HG02763 (cell line): ENCODE measurements at regions not wholly inside any gene's neighbourhood (a gene's known extent, or its start where the extent isn't known, plus 50 kb on each side); places are given as distances from the start of the nearest gene placed in this dataset.

ENCODE experiments used
- ATAC-seq: cut with Tn5 transposase; IDR thresholded peaks from one replicate; pipeline ENCODE4 v1.9.1; 2021; ENCODE audit warnings: mild to moderate bottlenecking, moderate library complexity; ENCODE audit not compliant: unreplicated experiment

DNA sequence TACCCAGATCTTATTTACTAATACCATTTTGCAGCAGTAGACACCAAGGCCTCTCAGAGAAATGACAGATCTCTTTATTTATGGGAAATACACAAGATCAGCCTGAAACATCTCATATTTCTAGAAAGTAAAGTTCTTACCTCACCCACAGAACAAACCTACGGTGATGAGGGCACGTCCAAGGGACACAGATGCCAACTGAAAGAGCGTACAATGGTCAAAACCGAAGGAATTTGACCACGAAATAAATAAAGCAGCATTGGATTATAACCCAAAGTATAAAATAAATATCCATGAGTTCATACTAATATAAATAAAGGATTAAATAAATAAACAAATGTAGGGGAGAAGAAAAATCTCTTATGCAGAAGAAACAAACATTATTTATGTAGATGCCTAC is 747.0 kb downstream of the TNS3 start:
- no peak for ATAC-seq

DNA sequence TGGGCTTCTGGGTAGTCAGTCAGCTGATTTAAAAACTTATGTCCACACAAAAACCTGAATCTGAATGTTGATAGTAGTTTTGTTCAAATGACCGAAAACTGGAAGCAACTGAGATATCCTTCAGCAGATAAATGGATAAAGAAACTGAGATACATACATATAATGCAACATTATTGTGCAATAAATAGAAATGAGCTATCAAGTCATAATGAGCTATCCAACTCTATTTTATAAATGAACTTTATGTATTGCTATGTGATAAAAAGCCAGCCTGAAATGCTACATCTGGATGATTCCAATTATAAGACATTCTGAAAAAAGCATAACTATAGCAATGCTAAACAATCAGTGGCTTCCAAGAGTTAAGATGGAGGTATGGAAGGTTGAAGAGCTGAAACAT is 748.7 kb downstream of the TNS3 start:
- ATAC-seq: no peak

DNA sequence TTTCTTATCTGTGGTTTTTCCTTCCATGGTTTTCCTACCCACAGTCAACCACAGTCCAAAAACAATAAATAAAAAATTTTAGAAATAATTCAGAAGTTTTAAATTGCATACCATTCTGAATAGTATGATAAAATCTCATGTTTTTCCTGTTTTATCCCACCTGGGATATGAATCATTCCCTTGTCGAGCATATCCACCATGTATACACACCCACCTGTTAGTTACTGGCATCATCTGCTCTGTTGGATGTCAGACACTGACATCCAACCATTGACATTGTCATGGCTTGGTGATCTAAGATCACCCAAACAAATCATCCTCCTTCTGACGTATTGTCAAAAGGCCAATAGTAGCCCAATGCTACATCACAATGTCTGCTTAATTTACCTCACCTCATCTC is 749.8 kb downstream of the TNS3 start:
- no peak for ATAC-seq

DNA sequence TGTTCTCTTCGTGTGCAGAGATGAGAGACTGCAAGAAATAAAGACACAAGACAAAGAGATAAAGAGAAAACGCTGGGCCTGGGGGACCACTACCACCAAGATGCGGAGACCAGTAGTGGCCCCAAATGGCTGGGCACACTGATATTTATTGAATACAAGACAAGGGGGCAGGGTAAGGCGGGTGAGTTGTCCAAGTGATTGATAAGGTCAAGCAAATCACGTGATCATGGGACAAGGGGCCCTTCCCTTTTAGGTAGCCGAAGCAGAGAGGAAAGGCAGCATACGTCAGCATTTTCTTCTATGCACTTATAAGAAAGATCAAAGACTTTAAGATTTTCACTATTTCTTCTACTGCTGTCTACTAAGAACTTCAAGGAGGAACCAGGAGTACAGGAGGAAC is 762.1 kb downstream of the TNS3 start:
- no peak for ATAC-seq

DNA sequence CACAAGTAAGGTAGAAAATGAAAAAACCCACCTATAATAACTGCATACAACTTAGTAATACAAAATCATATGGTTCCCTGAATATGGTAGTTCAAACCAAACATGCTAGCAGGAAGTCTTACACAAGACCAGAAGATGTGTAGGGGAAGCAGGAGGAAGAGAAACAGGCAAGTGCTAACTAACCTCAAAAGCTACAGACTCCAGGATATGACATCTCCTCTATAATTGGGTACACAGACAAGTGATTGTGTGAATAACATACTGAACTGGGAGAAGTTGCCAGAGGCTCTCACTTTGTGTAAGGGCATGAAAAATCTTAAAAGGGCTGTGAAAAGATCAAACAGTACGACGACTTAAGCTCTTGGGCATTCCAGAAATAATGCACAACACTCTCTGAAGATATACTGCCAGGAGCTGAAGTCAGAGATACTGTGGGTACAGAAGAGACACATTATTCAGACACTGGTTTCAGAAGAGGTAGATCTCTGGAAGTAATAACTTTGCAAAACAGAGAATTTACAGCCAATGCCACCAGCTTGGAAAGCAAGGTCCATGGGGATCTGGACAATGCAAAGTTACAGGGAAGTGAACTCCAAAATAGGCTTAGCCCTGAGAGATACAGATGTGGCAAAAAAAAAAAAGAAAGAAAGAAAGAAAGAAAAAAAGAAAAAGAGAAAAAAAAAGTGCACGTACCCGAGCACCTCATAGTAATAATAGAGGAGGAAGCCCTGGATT is 767.2 kb downstream of the TNS3 start:
- no peak for ATAC-seq

DNA sequence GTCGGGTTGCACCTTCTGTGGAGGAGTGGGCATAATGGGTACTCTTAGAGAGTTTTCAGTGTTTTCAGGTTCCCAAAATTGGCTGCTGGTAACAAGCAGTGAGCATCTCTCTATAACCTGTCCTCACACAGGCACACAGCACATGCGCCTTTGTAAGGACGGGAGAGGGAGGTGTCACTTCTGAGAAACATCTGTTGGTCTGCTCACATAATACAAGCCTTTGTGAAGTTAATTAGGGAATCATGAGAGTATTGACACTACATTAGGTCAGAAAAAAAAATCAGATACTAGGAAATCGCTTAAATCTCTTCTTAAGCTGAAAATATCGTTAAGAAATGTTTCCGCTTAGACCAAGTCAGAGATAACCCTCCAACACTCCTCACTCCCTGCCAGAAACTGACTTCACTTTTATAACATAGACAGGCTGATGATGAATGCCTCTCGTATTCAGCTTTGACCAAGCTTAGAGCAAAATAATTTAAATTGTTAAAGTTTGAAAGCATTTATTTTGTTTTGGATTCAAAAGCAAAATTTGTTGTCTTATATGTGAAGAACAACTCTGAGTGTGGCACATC is 769.7 kb downstream of the TNS3 start:
- no peak for ATAC-seq

DNA sequence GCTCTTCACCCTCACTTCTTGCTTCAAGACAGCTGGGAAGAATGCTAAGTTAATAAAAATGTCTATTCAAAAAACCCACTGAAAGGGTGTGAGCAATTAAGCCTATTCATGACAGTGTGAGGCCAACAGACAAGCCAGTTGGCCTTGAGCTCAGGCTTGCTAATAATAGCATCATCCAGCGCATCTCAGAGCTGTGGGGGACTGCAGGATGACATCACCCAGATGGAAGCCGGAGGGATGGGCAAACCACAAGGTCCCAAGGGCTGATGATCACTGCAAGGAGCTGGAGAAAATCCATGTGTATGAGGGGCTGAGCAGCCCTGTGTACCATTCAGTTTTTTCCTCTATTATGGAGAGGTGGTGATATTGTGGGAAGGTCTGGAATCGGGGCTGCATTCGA is 770.4 kb downstream of the TNS3 start:
- no peak for ATAC-seq

DNA sequence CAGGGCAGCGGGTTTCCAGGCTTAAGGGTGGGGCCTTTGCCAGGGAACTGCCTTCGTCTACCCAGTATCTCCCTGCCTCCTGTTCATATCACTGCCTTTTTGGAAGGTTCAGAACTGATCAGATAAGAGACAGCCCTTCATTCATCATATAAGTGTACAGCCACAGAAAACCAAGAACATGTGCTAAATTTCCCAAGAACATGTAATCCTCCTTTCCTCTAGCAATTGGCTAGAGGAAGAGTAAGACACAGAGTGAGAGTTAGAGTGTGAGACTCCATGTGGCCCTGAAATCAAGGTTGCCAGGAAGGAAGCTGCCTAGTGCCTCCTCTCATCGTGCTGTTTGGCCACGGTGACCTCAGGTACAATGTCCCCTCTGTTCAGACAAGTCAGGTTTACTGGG is 770.9 kb downstream of the TNS3 start:
- ATAC-seq: no peak

DNA sequence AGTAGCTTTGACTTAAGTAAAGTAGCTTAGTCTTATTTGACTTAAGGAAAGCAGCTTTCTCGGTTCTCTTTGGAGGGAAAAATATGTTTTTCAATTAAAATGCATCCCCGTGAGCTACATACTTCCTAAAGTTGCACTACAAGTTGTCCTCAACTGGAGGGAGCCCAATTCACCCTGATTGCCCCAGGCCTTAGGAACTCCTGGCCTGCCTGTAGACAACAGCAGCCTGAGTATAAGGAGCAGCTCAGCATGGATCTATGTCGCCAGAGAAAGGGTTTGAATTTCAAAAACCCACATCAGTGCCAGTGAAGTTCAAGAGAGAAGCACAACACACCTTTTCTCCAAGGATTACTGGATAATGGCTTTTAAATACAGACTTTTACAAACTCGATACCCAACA is 772.0 kb downstream of the TNS3 start:
- no peak for ATAC-seq

DNA sequence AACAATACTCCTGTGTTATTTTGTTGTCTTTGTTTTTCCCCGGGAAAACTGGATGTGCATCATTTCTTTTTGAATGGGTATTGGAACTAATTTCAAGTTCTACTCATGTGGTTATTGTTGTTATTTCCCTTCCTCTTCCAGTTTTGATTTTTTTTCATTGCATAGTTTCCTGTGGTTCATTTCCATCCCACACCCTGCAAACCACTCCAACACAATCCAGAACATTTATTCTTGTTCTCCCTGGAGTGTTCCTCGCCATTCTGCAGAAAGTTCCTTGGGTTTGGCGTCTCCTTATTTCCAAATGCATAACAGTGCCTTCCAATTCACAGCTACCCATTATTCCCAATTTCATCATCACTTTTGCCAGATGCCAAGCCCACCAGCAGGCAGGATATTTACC is 775.1 kb downstream of the TNS3 start:
- ATAC-seq: no peak

DNA sequence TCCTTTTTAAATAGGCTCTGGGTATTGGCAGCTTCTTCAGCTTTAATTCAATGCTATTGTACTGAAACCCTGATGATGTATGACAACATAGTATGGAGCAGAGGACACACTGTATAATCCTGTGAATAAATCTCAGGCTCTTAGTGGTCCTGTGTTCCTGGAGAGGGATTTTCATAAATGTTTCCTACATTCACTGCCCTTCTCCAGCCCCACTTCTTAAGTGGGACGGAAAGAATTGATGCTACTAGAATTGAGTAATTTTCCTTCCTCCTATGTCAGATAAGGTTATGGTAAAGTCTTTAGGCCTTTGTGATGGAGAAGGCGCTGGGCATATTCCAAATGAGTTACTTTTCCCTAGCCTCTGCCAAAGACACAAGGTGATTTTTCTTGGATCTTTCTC is 779.4 kb downstream of the TNS3 start:
- ATAC-seq: no peak

DNA sequence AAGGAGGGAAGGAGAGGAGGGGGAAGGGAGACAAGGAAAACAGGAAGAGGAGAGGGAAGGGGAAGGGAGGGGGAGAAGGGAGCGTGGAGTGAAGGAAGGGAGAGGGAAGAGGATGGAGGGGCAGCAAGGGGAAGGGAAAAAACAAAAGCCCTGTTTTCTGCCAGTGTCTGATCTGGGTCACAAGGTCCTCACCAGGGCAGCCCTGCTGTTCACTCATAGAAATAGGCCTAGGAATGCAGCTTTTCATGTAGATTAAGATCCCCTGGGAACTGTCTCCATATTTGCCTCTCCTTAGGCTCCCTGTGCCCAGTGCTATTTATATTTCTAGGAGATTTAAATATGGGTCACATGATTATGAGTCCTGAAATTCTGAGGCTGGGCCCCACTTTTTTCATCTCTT is 790.7 kb downstream of the TNS3 start:
- ATAC-seq: no peak

DNA sequence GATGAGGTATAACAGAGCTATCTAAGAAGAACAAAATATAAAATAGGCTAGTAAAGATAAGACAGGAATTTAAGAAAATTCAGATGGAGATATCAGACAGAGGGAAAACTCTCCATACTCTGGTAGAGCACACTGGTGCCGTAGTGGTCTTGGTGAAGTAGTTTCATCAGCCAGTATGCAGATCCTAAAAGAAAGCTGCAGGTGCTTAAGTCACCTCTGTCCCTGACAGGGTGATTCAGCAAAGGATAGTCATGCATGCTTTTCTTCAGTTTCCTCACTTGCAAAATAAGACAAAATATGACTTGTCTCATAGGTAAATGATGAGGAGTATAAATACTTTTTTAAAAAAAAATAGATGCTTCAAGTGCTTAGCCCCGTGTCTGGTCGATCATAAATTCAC is 794.9 kb downstream of the TNS3 start:
- no peak for ATAC-seq

DNA sequence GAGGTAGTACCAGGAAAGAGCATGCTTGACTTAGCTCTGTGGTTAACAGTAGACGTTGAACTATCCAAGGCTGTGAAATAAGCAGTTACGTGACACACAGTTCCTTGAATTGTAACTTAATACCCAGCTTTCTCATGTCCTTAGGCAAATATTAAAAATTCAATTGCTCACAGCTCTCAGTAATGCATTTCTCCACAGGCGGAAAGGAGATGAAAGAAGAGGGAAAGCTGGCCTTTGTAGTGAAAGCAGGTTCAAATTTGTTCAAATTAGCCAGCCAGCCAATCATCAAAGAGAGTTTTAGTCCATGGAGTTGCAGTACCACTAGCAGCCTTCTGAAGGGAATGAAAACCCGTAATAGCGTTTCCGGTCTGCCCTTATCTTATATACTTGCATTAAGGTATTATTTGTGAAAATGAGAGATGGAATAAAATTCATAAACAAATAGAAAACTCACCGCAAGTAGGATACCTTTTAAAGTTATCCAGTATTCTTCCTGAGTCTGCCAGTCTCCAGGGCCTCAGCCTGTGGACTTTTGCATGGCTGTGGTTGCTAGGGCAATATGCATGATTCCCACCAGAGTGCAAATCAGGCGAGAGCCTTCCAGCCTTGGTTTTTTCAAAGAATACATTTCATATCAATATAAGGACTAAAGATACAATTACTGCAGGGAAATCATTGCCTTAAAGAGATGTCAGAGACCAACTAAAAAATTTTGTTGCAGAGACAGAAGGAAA is 795.5 kb downstream of the TNS3 start:
- no peak for ATAC-seq

DNA sequence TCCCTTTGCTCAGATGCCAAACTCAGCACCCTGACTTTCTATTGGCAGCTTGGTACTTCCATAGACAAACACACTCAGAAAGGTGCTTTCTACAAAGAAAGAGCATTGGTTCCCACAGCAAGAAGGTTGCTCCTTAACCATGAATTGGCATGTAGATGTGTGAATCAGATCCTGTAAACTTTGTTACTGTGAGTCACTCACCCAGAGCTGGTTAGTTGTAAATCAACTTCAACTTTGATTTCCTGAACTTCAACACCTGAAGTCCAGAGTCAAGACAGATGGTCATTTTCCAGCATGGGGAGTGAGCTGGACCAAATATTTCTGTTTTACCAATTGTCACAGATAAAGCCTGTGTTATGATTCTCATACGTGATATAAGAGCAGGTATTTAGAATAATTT is 797.2 kb downstream of the TNS3 start:
- no peak for ATAC-seq

DNA sequence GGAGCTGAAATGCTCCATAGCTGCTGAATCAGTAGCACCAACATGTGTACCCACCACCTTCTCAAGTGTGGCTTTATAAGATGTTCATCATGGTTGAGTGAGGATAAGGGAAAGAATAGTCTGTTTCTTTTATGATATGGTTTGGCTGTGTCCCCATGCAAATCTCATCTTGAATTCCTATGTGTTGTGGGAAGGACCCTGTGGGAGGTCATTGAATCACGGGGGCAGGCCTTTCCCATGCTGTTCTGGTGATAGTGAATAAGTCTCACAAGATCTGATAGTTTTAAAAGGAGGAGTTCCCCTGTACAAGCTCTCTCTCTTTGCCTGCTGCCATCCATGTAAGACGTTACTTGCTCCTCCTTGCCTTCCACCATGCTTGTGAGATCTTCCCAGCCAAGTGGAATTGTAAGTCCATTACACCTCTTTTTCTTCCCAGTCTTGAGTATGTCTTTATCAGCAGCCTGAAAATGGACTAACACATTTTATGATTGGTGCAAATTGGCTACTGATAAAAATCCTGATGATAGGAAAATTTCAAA is 799.9 kb downstream of the TNS3 start:
- no peak for ATAC-seq

DNA sequence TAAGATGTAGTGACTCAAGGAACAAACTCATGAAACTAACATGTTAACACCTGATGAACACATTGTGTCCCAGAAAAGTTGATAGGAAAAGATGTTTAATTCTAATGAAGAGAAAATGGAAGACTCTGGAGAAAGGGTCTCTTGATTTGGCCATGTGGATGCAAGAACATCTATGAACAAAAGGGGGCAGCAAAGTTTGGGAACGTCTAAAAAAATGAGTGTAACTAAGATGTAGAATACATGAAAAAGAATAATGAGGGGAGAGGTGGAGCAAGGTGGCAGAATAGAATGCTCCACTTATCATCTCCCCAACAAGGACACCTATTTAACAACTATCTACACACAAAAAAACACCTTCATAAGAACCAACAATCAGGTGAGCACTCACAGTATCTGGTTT is 805.1 kb downstream of the TNS3 start:
- no peak for ATAC-seq

DNA sequence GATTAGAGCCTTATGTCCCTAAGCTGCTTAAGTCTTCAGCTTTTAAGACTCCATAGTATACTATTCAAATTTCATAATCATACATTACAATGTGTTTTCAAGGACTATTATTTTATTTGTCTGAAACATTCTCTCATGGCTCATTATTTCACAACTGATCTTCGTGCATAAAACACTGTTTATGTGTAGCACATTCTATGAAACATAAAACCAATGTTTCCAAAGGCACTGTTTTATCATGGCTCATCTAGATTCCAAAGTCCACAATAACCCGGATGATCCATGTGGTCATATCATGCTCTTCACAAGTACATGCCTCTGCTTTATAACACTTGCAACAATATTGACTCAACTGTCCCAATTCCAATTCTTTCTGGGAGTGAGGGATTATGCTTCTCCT is 806.1 kb downstream of the TNS3 start:
- no peak for ATAC-seq

DNA sequence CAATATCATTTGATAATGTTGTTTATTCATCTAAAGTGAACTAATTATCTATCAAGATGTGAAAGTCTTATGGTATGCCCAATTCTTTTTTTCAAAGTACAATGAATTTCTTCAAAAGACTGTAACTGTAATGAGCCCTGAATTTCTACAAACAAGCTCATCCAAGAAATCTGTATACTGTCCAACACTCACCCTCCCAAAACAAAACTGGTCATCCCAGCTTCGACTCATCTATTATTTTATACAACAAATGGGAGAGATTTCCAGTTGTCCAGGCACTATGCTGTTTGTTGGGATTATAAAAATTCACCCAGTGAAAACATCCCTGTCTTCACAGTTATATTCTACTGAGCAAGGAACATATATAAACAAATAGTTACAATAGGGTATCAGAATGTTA is 806.9 kb downstream of the TNS3 start:
- ATAC-seq: no peak

DNA sequence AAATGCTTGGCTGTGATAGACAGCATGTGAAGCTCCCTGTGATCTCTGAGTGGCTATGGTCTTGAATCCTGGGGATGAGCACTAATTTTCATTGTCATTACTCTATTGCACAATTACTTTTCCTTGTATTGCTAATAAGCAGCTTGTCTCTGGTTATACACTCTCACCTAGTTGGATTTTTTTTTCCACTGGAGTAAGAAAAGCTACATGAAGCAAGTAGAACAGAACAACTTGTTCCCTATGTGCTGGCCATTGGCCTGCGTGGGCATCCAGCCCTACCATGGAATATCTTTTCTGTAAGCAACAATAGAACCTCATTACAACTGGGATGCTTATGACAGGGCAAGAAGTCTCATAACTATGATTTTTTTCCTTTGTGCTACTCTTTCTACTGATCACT is 807.4 kb downstream of the TNS3 start:
- ATAC-seq: no peak

DNA sequence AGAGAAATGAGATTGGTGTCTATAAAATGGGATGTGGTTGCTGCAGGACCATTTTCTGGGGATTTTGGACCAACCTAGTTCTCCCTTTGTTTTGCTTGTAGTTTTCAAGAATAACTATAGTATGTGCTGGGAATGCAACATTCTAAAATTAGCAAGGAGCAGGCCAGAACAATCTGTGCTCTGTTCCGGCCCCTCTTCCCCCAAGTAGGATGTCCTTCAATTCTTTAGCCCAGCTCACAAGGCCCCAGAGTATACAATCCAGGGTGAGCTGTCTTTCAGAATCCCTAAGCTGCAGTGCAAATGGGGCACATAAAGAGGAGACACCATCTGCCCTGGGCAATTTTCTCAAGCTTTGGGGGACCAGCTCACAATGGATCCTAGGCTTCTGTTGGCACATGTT is 809.1 kb downstream of the TNS3 start:
- ATAC-seq: no peak

DNA sequence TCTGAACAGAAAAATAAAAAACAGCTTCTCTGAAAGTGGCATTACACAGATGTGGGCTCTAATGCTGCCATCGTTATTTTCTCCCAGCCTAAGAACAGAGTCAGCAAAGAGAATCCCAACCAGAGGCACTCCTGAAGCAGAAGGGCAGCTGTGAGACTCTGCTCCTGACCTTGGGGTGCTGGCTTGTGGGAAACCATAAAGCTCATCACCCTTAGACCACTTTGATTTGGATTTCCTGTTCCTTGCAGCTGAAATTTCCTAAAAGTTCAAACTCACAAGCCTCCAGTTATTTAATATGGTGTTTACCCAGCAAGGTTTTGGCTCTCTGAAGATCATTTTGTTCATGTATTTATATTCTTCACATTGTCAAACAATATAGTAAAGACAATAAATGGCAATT is 814.8 kb downstream of the TNS3 start:
- no peak for ATAC-seq
